GM23338 (cell line): ENCODE measurements at regions not wholly inside any gene's neighbourhood (a gene's known extent, or its start where the extent isn't known, plus 50 kb on each side); places are given as distances from the start of the nearest gene placed in this dataset.

ENCODE experiments used
- ATAC-seq: fragments of 200-7000 bp; cut with Tn5 transposase; 3 replicates; pipeline ENCODE4 v1.9.1; 2020
- DNase-seq: peaks from one replicate; pipeline ENCODE4 v3.0.0-alpha.2; 2015; ENCODE audit warnings: low spot score
- H2AFZ ChIP-seq: fragments of 200-600 bp; sonication (generic); 2 replicates; pipeline ENCODE4 v1.8.0; 2016; ENCODE audit warnings: antibody characterized with exemption, mild to moderate bottlenecking, moderate library complexity
- H3F3A ChIP-seq: fragments of 200-600 bp; sonication (generic); replicated peaks from 2 replicates; pipeline ENCODE4 v1.8.0; 2017; ENCODE audit warnings: antibody characterized with exemption, mixed run types, low read depth
- H3K27ac ChIP-seq: fragments of 200-600 bp; sonication (generic); 2 replicates; pipeline ENCODE4 v1.6.1; 2016; ENCODE audit warnings: low read depth
- H3K27me3 ChIP-seq: fragments of 200-600 bp; sonication (generic); 2 replicates; pipeline ENCODE4 v1.8.0; 2016; ENCODE audit warnings: mild to moderate bottlenecking, mixed run types, moderate library complexity; ENCODE audit not compliant: insufficient read depth
- H3K36me3 ChIP-seq: fragments of 200-600 bp; sonication (generic); 2 replicates; pipeline ENCODE4 v1.8.0; 2016; ENCODE audit warnings: mild to moderate bottlenecking; ENCODE audit not compliant: insufficient read depth
- H3K4me1 ChIP-seq: fragments of 200-600 bp; sonication (generic); 2 replicates; pipeline ENCODE4 v1.8.0; 2016; ENCODE audit warnings: mild to moderate bottlenecking, moderate library complexity; ENCODE audit not compliant: insufficient read depth
- H3K4me2 ChIP-seq: fragments of 200-600 bp; sonication (generic); 2 replicates; pipeline ENCODE4 v1.7.1; 2017; ENCODE audit warnings: mixed run types
- H3K4me3 ChIP-seq: fragments of 200-600 bp; sonication (generic); 2 replicates; pipeline ENCODE4 v1.6.1; 2016; ENCODE audit warnings: mixed run types
- H3K79me2 ChIP-seq: fragments of 200-600 bp; sonication (generic); replicated peaks from 2 replicates; pipeline ENCODE4 v1.8.0; 2017; ENCODE audit warnings: mild to moderate bottlenecking; ENCODE audit not compliant: insufficient read depth
- H3K9me2 ChIP-seq: fragments of 200-600 bp; sonication (generic); 2 replicates; pipeline ENCODE4 v1.8.0; 2017; ENCODE audit not compliant: insufficient read depth
- H4K20me1 ChIP-seq: fragments of 200-600 bp; sonication (generic); replicated peaks from 2 replicates; pipeline ENCODE4 v1.8.0; 2017; ENCODE audit warnings: mild to moderate bottlenecking; ENCODE audit not compliant: insufficient read depth
- H3K27ac Mint-ChIP-seq: 2 replicates; pipeline ENCODE4 v1.8.0; 2020; ENCODE audit warnings: inconsistent platforms, mild to moderate bottlenecking, moderate library complexity, mixed read lengths
- H3K27me3 Mint-ChIP-seq: 3 replicates; pipeline ENCODE4 v1.8.0; 2022; ENCODE audit warnings: low read depth, mild to moderate bottlenecking, moderate library complexity, mixed read lengths, inconsistent platforms; ENCODE audit not compliant: insufficient read depth, poor library complexity
- H3K36me3 Mint-ChIP-seq: 3 replicates; pipeline ENCODE4 v1.8.0; 2021; ENCODE audit warnings: low read depth, mild to moderate bottlenecking, inconsistent platforms, moderate library complexity, mixed read lengths
- H3K4me1 Mint-ChIP-seq: 3 replicates; pipeline ENCODE4 v1.8.0; 2020; ENCODE audit warnings: mild to moderate bottlenecking, inconsistent platforms, mixed read lengths
- H3K4me3 Mint-ChIP-seq: 3 replicates; pipeline ENCODE4 v1.8.0; 2021; ENCODE audit warnings: moderate library complexity, mild to moderate bottlenecking, inconsistent platforms, mixed read lengths
- H3K9me3 Mint-ChIP-seq: 3 replicates; pipeline ENCODE4 v1.8.0; 2020; ENCODE audit warnings: moderate library complexity, mild to moderate bottlenecking, inconsistent platforms, mixed read lengths
- CREB1 ChIP-seq: fragments of 250-450 bp; sonication (Bioruptor Pico); IDR thresholded peaks from 2 replicates; pipeline ENCODE4 v1.5.0; 2020; ENCODE audit warnings: low read depth, mild to moderate bottlenecking, moderate library complexity
- EZH2 ChIP-seq: fragments of 200-600 bp; sonication (generic); IDR thresholded peaks from one replicate; pipeline ENCODE4 v1.8.0; 2017; ENCODE audit warnings: antibody characterized with exemption, mild to moderate bottlenecking, low read depth; ENCODE audit not compliant: unreplicated experiment
- EZH2phosphoT487 ChIP-seq: fragments of 200-600 bp; sonication (generic); IDR thresholded peaks from one replicate; pipeline ENCODE4 v1.8.1; 2018; ENCODE audit warnings: antibody characterized with exemption; ENCODE audit not compliant: unreplicated experiment
- NANOG ChIP-seq: IDR thresholded peaks from 2 replicates; pipeline ENCODE4 v1.6.1; 2016; ENCODE audit warnings: antibody characterized with exemption, borderline replicate concordance
- POLR2AphosphoS5 ChIP-seq: IDR thresholded peaks from 2 replicates; pipeline ENCODE4 v1.6.1; 2016; ENCODE audit warnings: antibody characterized with exemption, low read depth
- STAT1 ChIP-seq: IDR thresholded peaks from one replicate; pipeline ENCODE4 v1.6.1; 2016; ENCODE audit warnings: antibody characterized with exemption; ENCODE audit not compliant: unreplicated experiment
- ZNF114 ChIP-seq: fragments of 250-450 bp; sonication (Bioruptor Pico); IDR thresholded peaks from 2 replicates; pipeline ENCODE4 v1.5.0; 2020; ENCODE audit warnings: mild to moderate bottlenecking, moderate library complexity
- ZNF331 ChIP-seq: fragments of 250-450 bp; sonication (Bioruptor Pico); IDR thresholded peaks from 2 replicates; pipeline ENCODE4 v1.5.0; 2020; ENCODE audit warnings: low read depth, mild to moderate bottlenecking, moderate library complexity
- TF ChIP-seq, protein P1 (sequence below): IDR thresholded peaks from one replicate; pipeline ENCODE4 v1.6.1; 2018; ENCODE audit warnings: antibody characterized with exemption; ENCODE audit not compliant: unreplicated experiment
- TF ChIP-seq, protein P2 (sequence below): IDR thresholded peaks from 2 replicates; pipeline ENCODE4 v1.6.1; 2016; ENCODE audit warnings: antibody characterized with exemption

DNA sequence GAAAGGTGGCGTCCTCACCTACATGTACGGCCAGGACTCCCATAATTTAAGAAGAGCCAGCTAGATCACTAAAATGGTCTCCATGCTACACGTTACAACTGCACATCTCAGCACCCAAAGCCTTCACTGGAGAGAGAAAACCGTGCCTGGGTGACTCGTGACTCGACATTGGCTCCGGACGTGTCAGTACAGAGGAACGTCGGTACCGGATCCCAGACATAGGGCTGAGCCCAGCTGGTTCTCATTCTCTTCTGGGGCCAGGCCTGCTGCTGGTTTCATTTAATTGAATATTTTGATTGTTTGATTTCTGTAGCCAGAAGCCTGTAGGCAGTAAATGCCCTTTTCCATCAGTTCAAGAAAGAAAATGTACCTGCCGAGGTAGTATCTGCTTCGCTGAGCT, 93.1 kb downstream of the HHIPL2 start (continued):
- TF ChIP-seq, protein P1, sequence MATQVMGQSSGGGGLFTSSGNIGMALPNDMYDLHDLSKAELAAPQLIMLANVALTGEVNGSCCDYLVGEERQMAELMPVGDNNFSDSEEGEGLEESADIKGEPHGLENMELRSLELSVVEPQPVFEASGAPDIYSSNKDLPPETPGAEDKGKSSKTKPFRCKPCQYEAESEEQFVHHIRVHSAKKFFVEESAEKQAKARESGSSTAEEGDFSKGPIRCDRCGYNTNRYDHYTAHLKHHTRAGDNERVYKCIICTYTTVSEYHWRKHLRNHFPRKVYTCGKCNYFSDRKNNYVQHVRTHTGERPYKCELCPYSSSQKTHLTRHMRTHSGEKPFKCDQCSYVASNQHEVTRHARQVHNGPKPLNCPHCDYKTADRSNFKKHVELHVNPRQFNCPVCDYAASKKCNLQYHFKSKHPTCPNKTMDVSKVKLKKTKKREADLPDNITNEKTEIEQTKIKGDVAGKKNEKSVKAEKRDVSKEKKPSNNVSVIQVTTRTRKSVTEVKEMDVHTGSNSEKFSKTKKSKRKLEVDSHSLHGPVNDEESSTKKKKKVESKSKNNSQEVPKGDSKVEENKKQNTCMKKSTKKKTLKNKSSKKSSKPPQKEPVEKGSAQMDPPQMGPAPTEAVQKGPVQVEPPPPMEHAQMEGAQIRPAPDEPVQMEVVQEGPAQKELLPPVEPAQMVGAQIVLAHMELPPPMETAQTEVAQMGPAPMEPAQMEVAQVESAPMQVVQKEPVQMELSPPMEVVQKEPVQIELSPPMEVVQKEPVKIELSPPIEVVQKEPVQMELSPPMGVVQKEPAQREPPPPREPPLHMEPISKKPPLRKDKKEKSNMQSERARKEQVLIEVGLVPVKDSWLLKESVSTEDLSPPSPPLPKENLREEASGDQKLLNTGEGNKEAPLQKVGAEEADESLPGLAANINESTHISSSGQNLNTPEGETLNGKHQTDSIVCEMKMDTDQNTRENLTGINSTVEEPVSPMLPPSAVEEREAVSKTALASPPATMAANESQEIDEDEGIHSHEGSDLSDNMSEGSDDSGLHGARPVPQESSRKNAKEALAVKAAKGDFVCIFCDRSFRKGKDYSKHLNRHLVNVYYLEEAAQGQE = no peak
- TF ChIP-seq EZH2phosphoT487 (no peak), POLR2AphosphoS5 (no peak), STAT1 (no peak), NANOG (no peak), ZNF114 (CRISPR knock-in tag) (no peak)
- TF ChIP-seq, protein P2, sequence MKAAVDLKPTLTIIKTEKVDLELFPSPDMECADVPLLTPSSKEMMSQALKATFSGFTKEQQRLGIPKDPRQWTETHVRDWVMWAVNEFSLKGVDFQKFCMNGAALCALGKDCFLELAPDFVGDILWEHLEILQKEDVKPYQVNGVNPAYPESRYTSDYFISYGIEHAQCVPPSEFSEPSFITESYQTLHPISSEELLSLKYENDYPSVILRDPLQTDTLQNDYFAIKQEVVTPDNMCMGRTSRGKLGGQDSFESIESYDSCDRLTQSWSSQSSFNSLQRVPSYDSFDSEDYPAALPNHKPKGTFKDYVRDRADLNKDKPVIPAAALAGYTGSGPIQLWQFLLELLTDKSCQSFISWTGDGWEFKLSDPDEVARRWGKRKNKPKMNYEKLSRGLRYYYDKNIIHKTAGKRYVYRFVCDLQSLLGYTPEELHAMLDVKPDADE = no peak

DNA sequence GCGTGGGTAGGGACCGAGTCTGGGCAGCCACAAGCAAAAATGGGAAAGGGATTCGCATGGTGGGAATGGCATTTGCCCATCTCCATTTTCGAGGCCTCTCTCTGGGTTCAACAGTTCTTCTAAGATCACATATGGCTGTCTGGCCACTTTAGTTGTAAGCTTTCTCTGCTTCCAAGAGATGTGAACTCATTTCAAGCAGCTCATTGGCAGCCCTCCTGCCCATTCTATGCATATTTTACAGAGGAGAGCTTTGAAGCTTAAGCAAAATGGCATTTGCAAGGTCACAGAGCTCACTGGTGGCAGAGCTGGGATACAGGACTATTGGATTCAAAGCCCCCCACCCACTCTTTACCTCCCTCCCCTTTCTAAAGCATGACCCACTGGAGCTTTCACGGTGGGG, 93.7 kb downstream of the HHIPL2 start:
- H2AFZ ChIP-seq = no peak overlapping the region

More for the DNA sequence above, 93.7 kb downstream of the HHIPL2 start:
- Mint-ChIP-seq H3K36me3 (peaks cover 21% of the 10 kb centered on the region), H3K4me1 (peaks cover 15% of the 10 kb centered on the region; the same call in 2 of the 3 replicates), H3K27me3 (peaks cover 10% of the 10 kb centered on the region), H3K4me3 (no peak overlapping the region), H3K27ac (no peak overlapping the region), H3K9me3 (peaks cover 26% of the 10 kb centered on the region)
- H3K9me2 ChIP-seq = no peaks in the 10 kb centered on the region
- H3K27me3 ChIP-seq = no peaks in the 10 kb centered on the region
- H3K79me2 ChIP-seq = no peaks in the 10 kb centered on the region
- H3K27ac ChIP-seq = no peak overlapping the region
- no peak overlapping the region for H3K4me3 ChIP-seq
- H3F3A ChIP-seq = no peaks in the 10 kb centered on the region
- H4K20me1 ChIP-seq = no peaks in the 10 kb centered on the region
- no peak for TF ChIP-seq EZH2
- TF ChIP-seq ZNF114 (CRISPR knock-in tag) = no peak
- TF ChIP-seq, protein P1 = no peak
- TF ChIP-seq CREB1 (CRISPR knock-in tag) = no peak
- TF ChIP-seq ZNF331 (CRISPR knock-in tag) = no peak
- no peaks in the 10 kb centered on the region for H3K4me1 ChIP-seq
- H3K36me3 ChIP-seq = no peaks in the 10 kb centered on the region
- DNase-seq = no peak
- no peak for ATAC-seq
- H3K4me2 ChIP-seq = no peak overlapping the region
